ENCODE measurements at regions not wholly inside any gene's neighbourhood (a gene's known extent, or its start where the extent isn't known, plus 50 kb on each side); places are given as distances from the start of the nearest gene placed in this dataset.

DNA sequence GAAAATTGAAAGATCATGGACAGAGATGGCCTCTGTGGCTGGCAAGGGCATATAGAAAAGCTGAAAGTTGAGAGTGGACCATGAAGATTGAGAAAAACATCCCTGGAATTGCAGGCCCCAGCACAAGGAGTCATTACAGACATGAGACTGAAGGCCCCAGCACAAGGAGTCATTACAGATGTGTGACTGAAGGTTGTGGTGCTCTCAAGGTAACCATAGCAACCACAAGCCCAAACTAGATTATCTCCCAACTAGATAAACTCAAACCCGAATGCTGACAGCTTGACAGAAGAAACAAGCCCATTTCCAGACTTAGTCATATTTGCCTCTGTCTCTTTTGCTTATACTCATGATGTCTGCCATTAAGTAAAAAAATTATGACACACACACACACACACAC lies 1252.1 kb upstream of the ADGRL4 start:
- Histone ChIP-seq H3K4me1 (ENCODE audit: insufficient read depth, low read length, poor library complexity, severe bottlenecking) (no peaks in the 10 kb centered on the region), H3K79me2 (ENCODE audit: insufficient read depth, low read depth, low read length) (no peaks in the 10 kb centered on the region), H3K9me3 (ENCODE audit: low read length) (no peaks in the 10 kb centered on the region), H2AFZ (ENCODE audit: low read length) (no peak overlapping the region), H3K4me3 (ENCODE audit: low read depth, low read length, poor library complexity, severe bottlenecking) (no peak overlapping the region), H3K36me3 (ENCODE audit: insufficient read depth, low read length) (no peaks in the 10 kb centered on the region), H3K27ac (ENCODE audit: low read depth, low read length, poor library complexity, severe bottlenecking) (no peak overlapping the region), H3K9me2 (ENCODE audit: insufficient read depth, low read length) (no peaks in the 10 kb centered on the region), H3K4me2 (ENCODE audit: low read length) (no peak overlapping the region), H4K20me1 (ENCODE audit: insufficient read depth, low read length) (no peaks in the 10 kb centered on the region)
- TF ChIP-seq, protein P1, sequence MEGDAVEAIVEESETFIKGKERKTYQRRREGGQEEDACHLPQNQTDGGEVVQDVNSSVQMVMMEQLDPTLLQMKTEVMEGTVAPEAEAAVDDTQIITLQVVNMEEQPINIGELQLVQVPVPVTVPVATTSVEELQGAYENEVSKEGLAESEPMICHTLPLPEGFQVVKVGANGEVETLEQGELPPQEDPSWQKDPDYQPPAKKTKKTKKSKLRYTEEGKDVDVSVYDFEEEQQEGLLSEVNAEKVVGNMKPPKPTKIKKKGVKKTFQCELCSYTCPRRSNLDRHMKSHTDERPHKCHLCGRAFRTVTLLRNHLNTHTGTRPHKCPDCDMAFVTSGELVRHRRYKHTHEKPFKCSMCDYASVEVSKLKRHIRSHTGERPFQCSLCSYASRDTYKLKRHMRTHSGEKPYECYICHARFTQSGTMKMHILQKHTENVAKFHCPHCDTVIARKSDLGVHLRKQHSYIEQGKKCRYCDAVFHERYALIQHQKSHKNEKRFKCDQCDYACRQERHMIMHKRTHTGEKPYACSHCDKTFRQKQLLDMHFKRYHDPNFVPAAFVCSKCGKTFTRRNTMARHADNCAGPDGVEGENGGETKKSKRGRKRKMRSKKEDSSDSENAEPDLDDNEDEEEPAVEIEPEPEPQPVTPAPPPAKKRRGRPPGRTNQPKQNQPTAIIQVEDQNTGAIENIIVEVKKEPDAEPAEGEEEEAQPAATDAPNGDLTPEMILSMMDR (conservative IDR thresholded peaks at IDR 0.05; ENCODE audit: low read length) = no peak
- no peak for TF ChIP-seq EZH2phosphoT487 (IDR thresholded peaks at IDR 0.05; ENCODE audit: borderline replicate concordance, low read depth, low read length)
- ChIA-PET POLR2A (no interaction called here), CTCF (ENCODE audit: unreplicated experiment) (no interaction called here)
- DNase-seq (ENCODE audit: low spot score) = no peak
- intact Hi-C loops (cut with micrococcal nuclease; ENCODE audit: unreplicated experiment) = no loop called here
- no TSS peak for BruUV-seq (replicated peaks)

DNA sequence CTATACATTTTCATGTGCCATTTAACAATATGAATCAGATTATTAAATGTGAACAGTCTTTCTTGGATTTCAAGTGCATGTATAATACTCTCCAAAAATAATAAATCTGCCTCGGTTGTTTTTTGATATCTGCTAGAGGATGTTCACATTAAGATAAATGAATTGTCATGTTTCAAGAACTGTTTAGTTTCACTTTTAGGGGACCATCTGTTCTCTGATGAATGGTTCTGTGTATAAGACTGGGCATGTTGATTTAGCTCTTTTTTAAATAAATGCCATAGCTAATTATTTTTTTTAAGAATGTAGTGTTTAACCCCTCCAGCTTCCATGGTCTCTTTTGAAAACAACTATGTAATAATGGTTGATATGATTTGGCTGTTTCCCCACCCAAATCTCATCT lies 1245.1 kb upstream of the ADGRL4 start:
- no TSS peak for BruUV-seq (replicated peaks)
- Histone ChIP-seq H3K36me3 (ENCODE audit: insufficient read depth, low read length) (no peaks in the 10 kb centered on the region), H3K9me2 (ENCODE audit: insufficient read depth, low read length) (no peaks in the 10 kb centered on the region), H4K20me1 (ENCODE audit: insufficient read depth, low read length) (no peaks in the 10 kb centered on the region), H3K9me3 (ENCODE audit: low read length) (no peaks in the 10 kb centered on the region), H3K27ac (ENCODE audit: low read depth, low read length, poor library complexity, severe bottlenecking) (no peak overlapping the region), H3K79me2 (ENCODE audit: insufficient read depth, low read depth, low read length) (no peaks in the 10 kb centered on the region), H3K4me2 (ENCODE audit: low read length) (no peak overlapping the region), H3K4me3 (ENCODE audit: low read depth, low read length, poor library complexity, severe bottlenecking) (no peak overlapping the region), H3K4me1 (ENCODE audit: insufficient read depth, low read length, poor library complexity, severe bottlenecking) (no peaks in the 10 kb centered on the region), H2AFZ (ENCODE audit: low read length) (no peak overlapping the region)
- intact Hi-C loops (cut with micrococcal nuclease; ENCODE audit: unreplicated experiment) = no loop called here
- no peak for DNase-seq (ENCODE audit: low spot score)
- ChIA-PET POLR2A (interaction anchor here (0.5 to 1.2 kb wide), 2 partner anchors 16 to 174 kb away, joined by 3 to 5 read pairs; no protein-coding TSS in a partner anchor), CTCF (ENCODE audit: unreplicated experiment) (no interaction called here)
- TF ChIP-seq, protein P1 (conservative IDR thresholded peaks at IDR 0.05; ENCODE audit: low read length) = no peak
- TF ChIP-seq EZH2phosphoT487 (IDR thresholded peaks at IDR 0.05; ENCODE audit: borderline replicate concordance, low read depth, low read length) = no peak

DNA sequence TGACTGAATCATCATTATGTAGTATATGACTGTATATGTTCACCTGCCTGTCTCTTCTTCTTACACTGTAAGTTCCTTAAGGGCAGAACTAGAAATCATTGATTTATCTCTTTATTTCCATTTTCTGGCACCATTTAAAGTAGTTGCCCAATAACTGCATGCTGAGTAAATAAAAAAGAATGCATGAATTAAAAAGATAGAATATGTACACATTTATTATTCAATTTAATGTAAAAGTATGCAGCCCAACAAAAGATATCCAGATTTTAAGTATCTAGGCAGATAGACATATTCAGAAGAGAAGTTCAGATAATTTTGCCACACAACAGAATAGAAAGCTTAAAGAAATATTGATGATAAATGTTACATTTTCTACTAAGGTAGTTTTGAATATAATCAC lies 1244.6 kb upstream of the ADGRL4 start:
- Histone ChIP-seq H4K20me1 (ENCODE audit: insufficient read depth, low read length) (no peaks in the 10 kb centered on the region), H3K27ac (ENCODE audit: low read depth, low read length, poor library complexity, severe bottlenecking) (no peak overlapping the region), H3K79me2 (ENCODE audit: insufficient read depth, low read depth, low read length) (no peaks in the 10 kb centered on the region), H3K36me3 (ENCODE audit: insufficient read depth, low read length) (no peaks in the 10 kb centered on the region), H3K4me1 (ENCODE audit: insufficient read depth, low read length, poor library complexity, severe bottlenecking) (no peaks in the 10 kb centered on the region), H3K9me2 (ENCODE audit: insufficient read depth, low read length) (no peaks in the 10 kb centered on the region), H3K4me3 (ENCODE audit: low read depth, low read length, poor library complexity, severe bottlenecking) (no peak overlapping the region), H3K9me3 (ENCODE audit: low read length) (no peaks in the 10 kb centered on the region), H3K4me2 (ENCODE audit: low read length) (no peak overlapping the region), H2AFZ (ENCODE audit: low read length) (no peak overlapping the region)
- ChIA-PET CTCF (ENCODE audit: unreplicated experiment) (no interaction called here), POLR2A (interaction anchor here (0.5 to 1.2 kb wide), 2 partner anchors 16 to 175 kb away, joined by 3 to 5 read pairs; no protein-coding TSS in a partner anchor)
- no peak for DNase-seq (ENCODE audit: low spot score)
- no TSS peak for BruUV-seq (replicated peaks)
- intact Hi-C loops (cut with micrococcal nuclease; ENCODE audit: unreplicated experiment) = no loop called here
- TF ChIP-seq, protein P1 (conservative IDR thresholded peaks at IDR 0.05; ENCODE audit: low read length) = no peak
- TF ChIP-seq EZH2phosphoT487 (IDR thresholded peaks at IDR 0.05; ENCODE audit: borderline replicate concordance, low read depth, low read length) = no peak
